Loucy (cell line): ENCODE measurements at regions not wholly inside any gene's neighbourhood (a gene's known extent, or its start where the extent isn't known, plus 50 kb on each side); places are given as distances from the start of the nearest gene placed in this dataset.

Experiments used
- CTCF ChIP-seq: fragments of 200-600 bp; sonication (generic); conservative IDR thresholded peaks from 2 replicates; pipeline ENCODE4 v1.5.1; 2014; ENCODE audit warnings: mild to moderate bottlenecking, antibody characterized with exemption, low read length
- EZH2phosphoT487 ChIP-seq: fragments of 200-600 bp; IDR thresholded peaks from 2 replicates; pipeline ENCODE4 v1.6.1; 2018; ENCODE audit warnings: antibody characterized with exemption, mild to moderate bottlenecking, moderate library complexity, borderline replicate concordance

DNA sequence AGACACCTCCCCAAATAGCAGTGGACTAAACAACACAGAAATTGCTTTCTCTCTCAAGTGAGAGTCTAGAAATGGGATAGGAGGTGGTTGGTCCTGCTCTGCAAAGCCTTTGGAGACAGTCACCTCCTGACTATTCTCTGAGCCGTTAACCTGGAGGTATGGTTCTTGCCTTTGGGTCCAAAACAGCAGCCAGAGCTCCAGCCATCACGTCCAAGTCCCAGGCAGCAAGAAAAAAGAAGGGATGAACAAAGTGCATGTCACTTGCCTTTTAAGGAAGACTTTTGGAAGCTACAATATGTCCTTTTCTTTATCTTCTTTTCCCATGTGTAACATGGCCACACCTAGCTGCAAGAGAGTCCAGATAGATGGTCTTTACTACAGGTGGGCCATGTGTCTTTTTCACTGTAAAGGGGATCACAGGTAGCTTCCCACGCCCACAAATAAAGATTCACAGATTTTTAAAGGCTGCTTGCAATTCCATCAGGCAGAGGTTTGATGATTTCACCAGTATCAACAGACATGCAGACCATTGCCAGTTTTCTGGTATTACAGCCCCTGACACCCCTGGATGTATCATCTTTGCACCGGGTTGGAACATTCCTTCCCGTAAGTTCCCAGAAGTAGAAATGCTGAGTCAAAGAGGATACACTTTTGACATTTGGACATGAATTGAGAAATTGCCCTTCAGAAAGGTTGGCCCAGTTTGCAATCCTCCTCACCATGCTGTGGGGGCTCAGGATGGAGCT, 66.0 kb downstream of the MYEOV start:
- TF ChIP-seq EZH2phosphoT487 (no peak), CTCF (no peak)
